Stimulated activated effector memory CD8-positive, alpha-beta T cell treated with anti-CD3 and anti-CD28 coated beads, Interleukin-12 subunit alpha, Interleukin-12 subunit beta, amount 100 ng/mL, for 72 hours (primary cell): ENCODE measurements at regions not wholly inside any gene's neighbourhood (a gene's known extent, or its start where the extent isn't known, plus 50 kb on each side); places are given as distances from the start of the nearest gene placed in this dataset.
A peak's percentile ranks its signal among the peaks of the same experiment; 100 is the strongest.

ENCODE experiments used
- ATAC-seq: fragments of 150-1000 bp; cut with Tn5 transposase; 2 replicates; pipeline ENCODE4 v1.10.0; 2021
- DNase-seq, 2 donors: peaks; one replicate each; pipeline ENCODE4 v3.0.0; 2021 to 2022; ENCODE audit warnings: low spot score in 2 of 2
- H3K27ac Mint-ChIP-seq: one replicate; pipeline ENCODE4 v1.8.0; 2022; ENCODE audit warnings: mild to moderate bottlenecking, mixed read lengths
- H3K36me3 Mint-ChIP-seq: one replicate; pipeline ENCODE4 v1.8.0; 2022; ENCODE audit warnings: mild to moderate bottlenecking, mixed read lengths
- H3K4me1 Mint-ChIP-seq: one replicate; pipeline ENCODE4 v1.8.0; 2022; ENCODE audit warnings: mixed read lengths
- H3K4me3 Mint-ChIP-seq: one replicate; pipeline ENCODE4 v1.8.0; 2022; ENCODE audit warnings: mild to moderate bottlenecking, mixed read lengths
- H3K9me3 Mint-ChIP-seq: one replicate; pipeline ENCODE4 v1.8.0; 2022; ENCODE audit warnings: mixed read lengths

- Mint-ChIP-seq H3K27ac (no peak overlapping the region), H3K36me3 (no peaks in the 10 kb centered on the region), H3K4me1 (no peaks in the 10 kb centered on the region), H3K9me3 (no peaks in the 10 kb centered on the region), H3K4me3 (no peak overlapping the region)
- no peak for ATAC-seq
- no peak for DNase-seq
Measured at GRCh38 chr14:104322531-104323366, 184.4 kb downstream of the KIF26A start.

GRCh38 chr14:104323551-104324175 is 185.3 kb downstream of the KIF26A start:
- H3K36me3 Mint-ChIP-seq = no peaks in the 10 kb centered on the region
- H3K9me3 Mint-ChIP-seq = no peaks in the 10 kb centered on the region
- H3K27ac Mint-ChIP-seq = no peak overlapping the region
- H3K4me3 Mint-ChIP-seq = no peak overlapping the region
- no peaks in the 10 kb centered on the region for H3K4me1 Mint-ChIP-seq
- ATAC-seq (no peak), DNase-seq (no peak)

GRCh38 chr14:104326848-104327247 is 188.5 kb downstream of the KIF26A start:
- Mint-ChIP-seq H3K27ac (no peak overlapping the region), H3K36me3 (no peaks in the 10 kb centered on the region), H3K4me3 (no peak overlapping the region), H3K9me3 (peaks cover 8% of the 10 kb centered on the region), H3K4me1 (no peaks in the 10 kb centered on the region)
- no peak for ATAC-seq
- DNase-seq = no peak

GRCh38 chr14:104328607-104329006 is 190.2 kb downstream of the KIF26A start:
- DNase-seq (no peak), ATAC-seq (no peak)
- Mint-ChIP-seq H3K9me3 (peaks cover 8% of the 10 kb centered on the region), H3K4me3 (no peak overlapping the region), H3K36me3 (no peaks in the 10 kb centered on the region), H3K4me1 (no peaks in the 10 kb centered on the region), H3K27ac (no peak overlapping the region)

GRCh38 chr14:104329793-104330192 is 191.4 kb downstream of the KIF26A start:
- no peaks in the 10 kb centered on the region for H3K36me3 Mint-ChIP-seq
- ATAC-seq (no peak), DNase-seq (no peak)
- no peak overlapping the region for H3K4me3 Mint-ChIP-seq
- H3K27ac Mint-ChIP-seq = no peak overlapping the region
- H3K4me1 Mint-ChIP-seq = no peaks in the 10 kb centered on the region
- peaks cover 8% of the 10 kb centered on the region for H3K9me3 Mint-ChIP-seq

GRCh38 chr14:104331871-104332605 is 193.7 kb downstream of the KIF26A start:
- DNase-seq = no peak
- Mint-ChIP-seq H3K9me3 (peaks cover 8% of the 10 kb centered on the region), H3K4me1 (no peaks in the 10 kb centered on the region), H3K4me3 (no peak overlapping the region), H3K36me3 (no peaks in the 10 kb centered on the region), H3K27ac (no peak overlapping the region)
- peak; percentile 27 for ATAC-seq

GRCh38 chr14:104332634-104333270 is 194.4 kb downstream of the KIF26A start:
- peaks cover 9% of the 10 kb centered on the region for H3K9me3 Mint-ChIP-seq
- no peaks in the 10 kb centered on the region for H3K36me3 Mint-ChIP-seq
- H3K4me1 Mint-ChIP-seq = no peaks in the 10 kb centered on the region
- ATAC-seq = no peak
- H3K4me3 Mint-ChIP-seq = no peak overlapping the region
- H3K27ac Mint-ChIP-seq = no peak overlapping the region
- no peak for DNase-seq

- H3K27ac Mint-ChIP-seq = no peak overlapping the region
- H3K36me3 Mint-ChIP-seq = no peaks in the 10 kb centered on the region
- no peak overlapping the region for H3K4me3 Mint-ChIP-seq
- DNase-seq = no peak
- ATAC-seq = no peak
- peaks cover 19% of the 10 kb centered on the region for H3K9me3 Mint-ChIP-seq
- no peaks in the 10 kb centered on the region for H3K4me1 Mint-ChIP-seq
Measured at GRCh38 chr14:104333646-104334423, 195.4 kb downstream of the KIF26A start.

- H3K27ac Mint-ChIP-seq = no peak overlapping the region
- DNase-seq (no peak), ATAC-seq (no peak)
- no peak overlapping the region for H3K4me3 Mint-ChIP-seq
- H3K9me3 Mint-ChIP-seq = peaks cover 17% of the 10 kb centered on the region
- H3K4me1 Mint-ChIP-seq = no peaks in the 10 kb centered on the region
- no peaks in the 10 kb centered on the region for H3K36me3 Mint-ChIP-seq
Measured at GRCh38 chr14:104334424-104335161, 196.2 kb downstream of the KIF26A start.

GRCh38 chr14:104335176-104335575 is 196.8 kb downstream of the KIF26A start:
- ATAC-seq (no peak), DNase-seq (no peak)
- peaks cover 17% of the 10 kb centered on the region for H3K9me3 Mint-ChIP-seq
- H3K27ac Mint-ChIP-seq = no peak overlapping the region
- no peaks in the 10 kb centered on the region for H3K4me1 Mint-ChIP-seq
- H3K36me3 Mint-ChIP-seq = no peaks in the 10 kb centered on the region
- no peak overlapping the region for H3K4me3 Mint-ChIP-seq

GRCh38 chr14:104335611-104336010 is 197.2 kb downstream of the KIF26A start:
- DNase-seq (no peak), ATAC-seq (no peak)
- peaks cover 17% of the 10 kb centered on the region for H3K9me3 Mint-ChIP-seq
- no peak overlapping the region for H3K4me3 Mint-ChIP-seq
- no peak overlapping the region for H3K27ac Mint-ChIP-seq
- H3K4me1 Mint-ChIP-seq = no peaks in the 10 kb centered on the region
- no peaks in the 10 kb centered on the region for H3K36me3 Mint-ChIP-seq

- H3K36me3 Mint-ChIP-seq = no peaks in the 10 kb centered on the region
- H3K4me3 Mint-ChIP-seq = no peak overlapping the region
- peaks cover 16% of the 10 kb centered on the region for H3K9me3 Mint-ChIP-seq
- H3K4me1 Mint-ChIP-seq = no peaks in the 10 kb centered on the region
- ATAC-seq (no peak), DNase-seq (no peak)
- no peak overlapping the region for H3K27ac Mint-ChIP-seq
Measured at GRCh38 chr14:104337351-104337750, 199.0 kb downstream of the KIF26A start.

GRCh38 chr14:104339361-104339760 is 201.0 kb downstream of the KIF26A start:
- no peaks in the 10 kb centered on the region for H3K36me3 Mint-ChIP-seq
- no peak overlapping the region for H3K27ac Mint-ChIP-seq
- peaks cover 16% of the 10 kb centered on the region for H3K9me3 Mint-ChIP-seq
- ATAC-seq = no peak
- no peaks in the 10 kb centered on the region for H3K4me1 Mint-ChIP-seq
- no peak overlapping the region for H3K4me3 Mint-ChIP-seq
- no peak for DNase-seq

- Mint-ChIP-seq H3K4me3 (no peak overlapping the region), H3K9me3 (peaks cover 16% of the 10 kb centered on the region), H3K27ac (no peak overlapping the region), H3K4me1 (no peaks in the 10 kb centered on the region), H3K36me3 (no peaks in the 10 kb centered on the region)
- ATAC-seq (no peak), DNase-seq (no peak)
Measured at GRCh38 chr14:104339829-104340228, 201.4 kb downstream of the KIF26A start.
